ENCODE measurements at regions not wholly inside any gene's neighbourhood (a gene's known extent, or its start where the extent isn't known, plus 50 kb on each side); places are given as distances from the start of the nearest gene placed in this dataset.
A peak's percentile ranks its signal among the peaks of the same experiment; 100 is the strongest.
"Not testable (repeated sequence)": the region's sequence is repeated elsewhere in the genome, so short reads cannot be mapped to it uniquely, and the experiment has no call there.

DNA sequence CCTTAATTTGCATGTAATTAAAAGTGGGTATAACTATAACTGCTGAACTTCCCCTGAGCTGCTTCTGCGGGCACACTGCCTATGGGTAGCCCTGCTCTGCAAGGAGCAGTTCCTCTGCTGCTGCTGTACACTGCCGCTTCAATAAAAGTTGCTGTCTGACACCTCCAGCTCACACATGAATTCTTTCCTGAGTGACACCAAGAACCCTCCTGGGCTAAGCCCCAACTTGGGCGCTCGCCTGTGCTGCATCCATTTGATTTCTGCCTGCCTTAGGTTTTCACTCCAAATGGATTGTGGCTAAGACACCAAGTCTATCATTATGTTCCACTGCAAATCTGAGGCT, 215.7 kb downstream of the ANAPC1 start:
- DNase-seq (ENCODE audit: low spot score) = no peak

DNA sequence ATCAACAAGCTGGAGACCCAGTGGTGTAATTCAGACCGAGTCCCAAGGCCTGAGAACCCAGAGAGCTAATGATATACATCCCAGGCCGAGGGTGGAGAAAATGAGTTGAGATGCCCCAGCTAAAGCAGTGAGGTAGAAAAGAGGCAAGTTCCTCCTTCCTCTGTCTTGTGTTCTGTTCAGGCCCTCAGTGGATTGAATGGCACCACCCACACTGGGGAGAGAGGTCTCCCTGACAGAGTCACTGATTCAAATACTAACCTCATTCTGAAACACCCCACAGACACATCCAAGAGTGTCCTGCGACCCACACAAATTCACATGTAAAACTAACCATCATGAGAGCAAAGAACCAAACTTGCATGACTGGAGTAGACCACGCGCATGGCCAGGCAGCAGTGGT, 215.3 kb downstream of the ANAPC1 start:
- DNase-seq (ENCODE audit: low spot score) = no peak

DNA sequence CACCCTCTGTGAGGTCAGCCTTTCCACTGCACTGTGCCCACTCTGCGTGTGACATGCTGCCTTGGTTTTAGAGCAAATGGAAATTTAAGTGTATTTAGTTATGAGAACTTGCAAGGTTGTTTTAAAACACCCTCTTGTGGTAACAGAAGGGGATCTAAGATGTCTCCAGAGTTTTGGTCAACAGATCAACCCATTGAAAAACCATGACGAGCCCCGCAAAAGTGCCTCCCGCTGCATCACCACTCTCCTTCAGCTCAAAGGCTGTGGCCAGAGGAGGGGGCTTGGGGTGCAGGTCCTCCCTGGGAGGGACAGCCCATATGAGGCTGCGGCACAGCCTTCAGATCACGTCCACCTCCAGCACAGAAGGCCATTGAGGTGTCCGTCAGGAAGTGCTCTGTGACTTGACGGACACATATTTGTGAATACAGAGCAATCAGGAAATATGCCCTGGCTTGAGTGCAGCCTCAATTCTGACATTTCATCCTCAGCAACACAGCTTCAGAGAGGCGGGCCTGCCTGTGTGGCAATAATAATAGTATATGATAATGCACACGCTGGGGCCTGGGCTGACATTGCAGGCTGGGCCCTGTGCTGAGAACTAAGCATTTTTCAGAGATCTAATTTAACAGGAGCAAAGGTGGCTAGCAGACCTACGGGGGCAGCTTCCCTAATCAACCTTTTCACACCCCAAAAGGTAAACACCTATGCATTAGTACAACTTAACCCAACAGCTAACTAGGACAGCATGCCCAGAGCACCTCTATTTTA, 213.9 kb downstream of the ANAPC1 start:
- DNase-seq (ENCODE audit: low spot score) = no peak

DNA sequence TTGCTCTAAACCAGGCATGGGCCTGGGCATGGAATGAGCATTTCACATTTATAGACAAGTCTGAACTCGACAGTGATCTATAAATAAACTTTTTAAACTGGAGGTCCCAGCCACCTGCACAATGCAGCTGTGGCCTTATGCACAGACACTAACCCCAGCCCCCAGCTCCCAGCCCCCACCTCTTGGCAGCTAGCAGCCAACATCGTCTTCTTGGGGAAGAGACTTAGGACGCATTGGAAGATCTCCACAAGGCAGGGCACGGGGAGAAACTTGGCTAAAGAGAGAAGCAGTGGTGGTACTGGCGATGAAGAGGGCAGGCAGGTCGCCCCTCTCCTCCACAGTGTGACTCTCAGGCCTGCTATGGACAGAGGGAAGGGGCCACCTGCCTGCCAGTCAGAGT, 213.2 kb downstream of the ANAPC1 start:
- no peak for DNase-seq (ENCODE audit: low spot score)

DNA sequence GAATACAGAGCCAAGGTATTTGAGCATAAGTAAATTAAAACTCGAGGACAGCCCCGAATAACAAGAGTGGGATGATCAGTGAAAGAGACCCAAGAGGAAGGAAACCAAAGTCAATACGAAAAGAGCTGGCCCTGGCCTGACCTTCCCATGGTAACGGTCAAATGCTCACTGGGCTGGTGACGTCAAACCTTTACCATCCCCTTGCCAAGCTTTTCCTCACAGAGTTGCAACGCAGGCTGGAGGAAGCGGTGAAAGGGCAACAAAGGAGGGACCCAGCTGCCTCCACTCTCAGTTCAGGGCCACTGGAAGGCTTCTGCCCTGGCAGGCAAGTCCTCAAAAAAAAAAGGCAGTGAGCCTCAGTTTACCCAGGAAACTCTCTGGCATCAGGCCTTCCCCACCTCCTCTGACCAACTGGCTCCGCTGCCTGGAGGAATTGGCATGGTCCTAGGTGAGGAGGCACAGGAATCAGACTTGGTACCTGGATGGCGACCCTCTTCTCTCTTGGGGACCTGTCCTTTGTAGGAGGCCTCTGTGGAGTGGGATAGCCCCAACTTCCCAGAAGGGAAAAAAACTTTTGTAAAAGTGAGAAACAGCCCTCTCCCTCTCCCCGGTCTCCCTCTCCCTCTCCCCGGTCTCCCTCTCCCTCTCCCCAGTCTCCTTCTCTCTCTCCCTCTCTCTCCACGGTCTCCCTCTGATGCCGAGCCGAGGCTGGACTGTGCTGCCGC, 212.4 kb downstream of the ANAPC1 start:
- DNase-seq (ENCODE audit: low spot score) = no peak

DNA sequence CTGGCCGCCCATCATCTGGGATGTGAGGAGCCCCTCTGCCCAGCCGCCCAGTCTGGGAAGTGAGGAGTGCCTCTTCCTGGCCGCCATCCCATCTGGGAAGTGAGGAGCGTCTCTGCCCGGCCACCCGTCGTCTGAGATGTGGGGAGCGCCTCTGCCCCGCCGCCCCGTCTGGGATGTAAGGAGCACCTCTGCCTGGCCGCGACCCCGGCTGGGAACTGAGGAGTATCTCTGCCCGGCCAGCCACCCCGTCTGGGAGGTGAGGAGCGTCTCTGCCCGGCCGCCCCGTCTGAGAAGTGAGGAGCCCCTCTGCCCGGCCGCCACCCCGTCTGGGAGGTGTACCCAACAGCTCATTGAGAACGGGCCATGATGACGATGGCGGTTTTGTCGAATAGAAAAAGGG, 211.4 kb downstream of the ANAPC1 start:
- DNase-seq (ENCODE audit: low spot score) = not testable (repeated sequence)

DNA sequence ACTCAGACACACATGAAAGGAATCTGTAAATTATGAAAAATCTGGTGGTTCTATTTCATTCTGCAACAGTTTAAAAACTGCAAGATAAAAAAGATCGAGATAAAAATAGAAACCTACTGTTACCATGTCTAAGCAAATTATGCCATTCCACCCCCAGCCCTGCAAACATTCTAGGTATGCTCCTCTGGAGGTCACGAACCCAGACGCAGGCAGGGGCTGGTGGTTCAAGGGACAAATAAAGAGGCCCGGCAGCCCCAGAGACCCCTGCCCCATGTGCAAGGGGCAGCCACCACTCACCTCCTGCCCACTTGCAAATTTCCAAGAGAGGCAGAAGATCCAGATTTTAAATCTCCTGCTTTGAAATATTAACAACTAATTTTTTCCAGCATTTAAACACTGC, 210.5 kb downstream of the ANAPC1 start:
- DNase-seq (ENCODE audit: low spot score) = no peak

DNA sequence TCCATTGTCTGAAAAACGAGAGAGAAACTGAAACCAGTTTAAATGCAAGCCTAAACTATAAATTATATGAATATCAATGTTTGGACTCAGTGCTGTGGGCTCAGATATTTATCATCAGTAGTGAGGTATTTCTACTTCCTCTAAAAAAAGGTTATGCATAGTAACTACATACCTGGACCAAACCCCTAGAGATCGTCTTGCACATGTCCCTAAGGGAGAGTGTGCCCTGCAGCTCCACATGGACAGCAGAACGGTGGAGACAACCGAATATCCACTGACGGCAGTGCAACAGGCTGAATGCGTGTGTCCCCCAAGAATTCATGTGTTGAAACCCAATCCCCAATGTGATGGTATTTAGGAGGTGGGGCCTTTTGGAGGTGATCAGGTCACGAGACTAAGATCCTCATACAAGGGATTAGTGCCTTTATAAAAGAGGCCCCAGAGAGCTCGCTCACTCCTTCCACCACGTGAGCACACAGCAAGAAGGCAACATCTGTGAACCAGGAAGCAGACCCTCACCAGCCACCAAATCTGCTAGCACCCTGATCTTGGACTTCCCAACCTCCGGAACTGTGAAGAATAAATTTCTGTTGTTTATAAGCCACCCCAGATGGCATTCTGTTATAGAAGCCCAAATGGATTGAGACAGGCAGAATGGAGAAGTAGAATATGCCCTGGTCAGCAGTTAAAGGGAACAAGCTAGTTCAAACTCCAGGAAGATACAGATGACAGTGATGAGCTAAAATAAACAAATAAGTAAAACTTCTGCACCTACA, 208.4 kb downstream of the ANAPC1 start:
- no peak for DNase-seq (ENCODE audit: low spot score)

DNA sequence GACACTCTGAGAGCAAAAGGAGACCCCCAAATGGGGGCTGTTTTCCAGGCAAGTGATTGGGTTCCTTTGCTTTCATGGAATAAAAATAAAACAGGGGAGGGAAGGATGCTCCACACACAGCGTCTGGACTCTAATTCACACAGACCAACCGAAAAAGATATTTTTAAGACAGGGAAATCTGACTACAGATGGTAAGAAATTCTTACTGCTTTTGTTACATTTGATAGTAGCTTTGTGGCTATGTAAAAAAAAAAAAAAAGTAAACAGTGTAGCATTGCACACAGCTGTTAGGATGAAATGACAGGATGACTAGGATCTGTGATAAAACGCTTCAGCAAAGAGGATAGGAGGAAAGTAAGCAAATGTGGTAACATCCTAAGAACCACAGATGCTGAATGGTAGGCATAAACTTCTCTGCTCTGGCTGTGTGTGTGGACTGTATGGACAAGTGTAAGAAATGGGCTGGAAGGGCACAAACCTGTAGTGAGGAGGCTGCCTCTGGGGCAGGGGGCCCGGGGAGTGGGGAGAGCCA, 207.6 kb downstream of the ANAPC1 start:
- no peak for DNase-seq (ENCODE audit: low spot score)

DNA sequence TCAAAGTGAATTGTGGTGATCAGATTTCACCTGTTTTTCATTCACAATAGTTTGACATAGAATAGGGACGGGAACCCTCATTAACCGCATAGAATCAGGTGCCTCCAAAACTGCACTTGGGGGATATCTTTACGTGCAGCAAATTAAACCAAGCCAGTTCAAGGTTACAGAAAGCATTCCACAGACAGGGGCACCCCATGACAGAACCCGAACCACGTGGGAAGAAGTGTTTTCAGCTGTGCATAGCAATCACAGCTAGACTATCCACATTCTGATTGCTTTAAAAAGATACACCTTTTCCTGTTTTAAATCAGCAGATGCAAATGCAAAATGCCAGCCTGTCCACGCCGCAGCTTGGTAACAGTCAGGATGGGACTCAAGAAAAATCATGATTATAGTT, 205.8 kb downstream of the ANAPC1 start:
- no peak for DNase-seq (ENCODE audit: low spot score)

DNA sequence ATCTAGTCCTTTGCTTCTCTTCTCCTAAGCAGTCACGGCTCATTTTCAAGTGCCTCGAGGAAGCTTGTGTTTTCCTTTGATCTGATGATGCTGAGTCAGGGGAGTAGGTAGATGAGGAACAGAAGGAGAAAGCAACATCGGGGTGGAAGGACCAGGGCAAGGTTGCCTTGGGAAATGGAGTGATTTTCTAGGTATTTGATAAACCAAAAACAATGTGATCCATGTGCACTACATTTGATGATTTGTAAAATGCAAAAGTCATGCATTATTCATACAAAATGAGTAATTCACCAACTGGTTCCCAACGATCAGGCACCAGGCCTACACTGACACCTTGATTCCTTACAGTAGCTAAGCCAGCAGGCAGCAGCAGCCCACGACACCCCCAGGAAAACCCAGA, 205.3 kb downstream of the ANAPC1 start:
- no peak for DNase-seq (ENCODE audit: low spot score)

DNA sequence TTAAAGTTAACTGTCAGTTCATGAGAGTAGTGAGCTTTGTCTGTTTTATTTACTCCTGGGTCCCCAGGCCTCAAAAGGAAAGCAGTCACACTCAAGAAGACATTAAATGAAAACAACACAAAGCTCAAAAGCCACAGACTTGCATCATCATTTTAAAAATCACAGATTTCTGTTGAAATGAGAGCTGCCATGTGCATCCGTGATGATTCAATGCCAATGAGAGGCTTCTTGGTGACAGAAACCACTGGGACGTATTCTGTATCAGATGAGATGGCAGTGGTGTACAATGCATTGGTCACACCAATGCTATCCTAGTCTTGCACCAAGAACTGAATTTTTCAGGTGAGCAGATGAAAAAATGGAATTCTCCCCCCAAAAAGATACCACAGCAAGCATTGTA, 204.8 kb downstream of the ANAPC1 start:
- DNase-seq (ENCODE audit: low spot score) = no peak

DNA sequence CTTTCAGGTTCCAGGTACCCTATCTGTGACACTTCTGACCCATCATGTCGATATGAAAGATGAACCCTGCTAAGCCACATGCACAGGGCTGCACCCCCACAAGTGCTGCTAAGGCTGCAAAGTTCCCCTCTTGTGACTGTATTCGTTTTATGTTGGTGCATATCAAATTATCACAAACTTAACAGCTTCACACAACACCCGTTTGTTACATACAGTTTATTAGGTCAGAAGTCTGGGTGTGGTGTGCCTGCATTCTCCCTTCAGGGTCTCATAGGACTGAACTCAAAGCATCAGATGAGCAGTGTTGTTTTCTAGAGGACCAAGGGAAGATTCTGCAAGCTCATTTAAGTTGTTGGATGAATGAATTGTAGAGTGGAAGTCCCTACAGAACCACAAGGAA, 199.4 kb downstream of the ANAPC1 start:
- no peak for DNase-seq (ENCODE audit: low spot score)

DNA sequence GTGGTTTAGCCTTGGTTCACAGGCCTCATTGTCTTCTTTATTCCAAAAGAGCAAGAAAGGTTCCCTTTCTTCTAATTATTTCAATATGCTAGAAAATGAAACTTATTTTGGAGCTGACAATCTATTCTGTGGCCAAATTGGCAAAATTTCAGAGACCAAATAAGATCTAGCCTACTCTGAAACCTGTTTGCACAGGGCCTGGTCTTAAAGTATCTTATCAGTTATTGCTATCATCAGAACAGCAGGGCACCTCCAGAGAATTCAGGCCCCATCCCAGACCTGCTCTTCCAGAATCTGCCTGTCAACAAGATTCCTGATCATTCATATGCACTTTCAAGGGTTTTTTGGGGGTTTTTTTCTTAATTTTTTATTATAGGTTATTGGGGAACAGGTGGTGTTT, 198.7 kb downstream of the ANAPC1 start:
- DNase-seq (ENCODE audit: low spot score) = no peak

DNA sequence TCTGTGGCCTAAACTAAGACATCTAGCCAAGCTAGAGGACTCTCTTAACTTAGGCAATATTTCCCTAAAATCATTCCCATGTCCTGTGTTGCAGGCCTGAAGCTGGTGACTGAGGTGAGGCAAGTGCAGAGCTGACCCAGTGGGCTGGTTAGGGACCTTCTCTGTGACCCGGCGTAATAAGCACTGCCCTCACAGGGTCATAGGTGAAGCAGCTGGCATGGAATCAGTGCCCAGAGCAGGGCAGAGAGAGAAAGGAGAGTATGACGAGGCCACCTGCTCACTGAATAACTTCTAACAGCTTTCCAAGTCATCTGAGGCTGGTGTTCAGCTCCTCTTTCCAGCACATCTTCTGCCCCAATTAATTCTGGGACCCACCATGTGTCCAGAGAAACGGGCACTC, 197.0 kb downstream of the ANAPC1 start:
- no peak for DNase-seq (ENCODE audit: low spot score)

DNA sequence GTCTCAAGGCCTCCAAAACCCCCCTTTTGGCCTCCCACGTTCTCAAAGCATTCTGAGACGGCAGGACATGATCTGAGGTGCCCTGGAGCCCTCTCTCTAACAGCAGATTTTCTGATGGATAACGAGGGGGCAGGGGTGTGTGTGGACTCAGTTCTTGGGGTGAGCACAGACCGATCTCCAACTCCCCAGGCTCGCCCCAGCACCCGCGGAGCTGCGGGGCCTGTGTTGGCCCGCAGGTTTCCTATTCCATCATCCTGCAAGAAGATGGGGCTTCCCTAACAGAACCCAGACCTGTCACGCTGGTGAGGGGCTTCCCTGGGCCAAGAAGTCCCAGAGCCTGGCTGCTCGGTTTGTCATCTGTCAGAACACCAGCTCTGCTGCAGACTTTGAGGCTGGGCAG, 196.1 kb downstream of the ANAPC1 start:
- DNase-seq (ENCODE audit: low spot score) = no peak

DNA sequence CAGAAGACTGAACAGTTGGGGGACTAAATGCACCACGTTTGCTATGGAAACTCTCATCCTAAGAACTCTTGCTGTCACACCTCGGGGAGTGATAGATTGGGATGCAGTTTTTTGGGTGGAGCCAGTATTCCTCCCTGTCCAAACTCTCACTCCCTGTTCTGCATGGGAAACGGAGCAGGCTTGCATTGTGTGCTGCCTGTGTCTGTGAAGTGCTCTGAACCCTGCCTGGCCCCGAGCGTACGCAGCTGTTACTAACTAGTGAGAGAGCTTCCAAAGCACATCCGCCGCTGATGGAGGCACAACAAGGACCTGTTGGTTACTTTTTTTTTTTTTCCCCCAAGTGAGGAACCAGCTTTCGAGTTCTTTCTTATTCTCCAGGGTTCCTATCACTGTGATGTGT, 195.5 kb downstream of the ANAPC1 start:
- no peak for DNase-seq (ENCODE audit: low spot score)

DNA sequence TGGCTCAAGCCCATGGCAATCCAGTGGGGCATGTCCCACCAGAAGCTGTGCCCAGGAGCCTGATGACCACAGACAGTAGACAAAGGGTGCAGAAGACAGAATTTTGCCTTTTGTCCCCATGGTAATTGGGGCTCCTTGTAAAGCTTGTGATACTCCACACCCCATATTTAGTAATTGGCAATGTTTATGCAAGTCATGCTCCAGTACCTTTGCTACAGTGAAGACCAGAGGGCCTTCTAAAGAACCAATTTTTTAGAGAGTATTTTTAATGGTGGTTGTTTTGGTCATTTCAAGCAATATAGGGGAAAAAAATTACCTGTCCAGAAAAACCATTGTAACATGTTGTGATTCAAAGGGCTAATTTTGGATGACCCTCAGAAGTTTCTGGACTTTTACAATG, 194.8 kb downstream of the ANAPC1 start:
- DNase-seq (ENCODE audit: low spot score) = no peak

DNA sequence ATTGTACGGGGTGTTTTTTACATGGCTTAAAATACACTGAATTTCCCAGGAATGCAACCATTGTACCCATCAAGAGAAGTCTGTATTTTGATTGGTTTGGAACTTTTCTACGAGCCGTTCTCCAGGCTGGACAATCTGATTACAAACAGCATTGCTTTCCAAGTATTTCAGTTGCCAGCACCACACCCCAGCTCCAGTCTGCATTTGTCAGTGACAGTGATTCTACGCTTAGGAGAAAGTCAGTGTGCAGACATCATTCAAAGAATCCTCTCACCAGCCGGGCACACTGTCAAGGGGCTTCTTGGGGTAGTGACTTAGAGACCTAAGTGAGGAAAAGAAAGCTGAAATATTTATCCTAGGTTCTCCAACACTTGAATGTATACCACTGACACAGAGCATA, 194.1 kb downstream of the ANAPC1 start:
- no peak for DNase-seq (ENCODE audit: low spot score)

DNA sequence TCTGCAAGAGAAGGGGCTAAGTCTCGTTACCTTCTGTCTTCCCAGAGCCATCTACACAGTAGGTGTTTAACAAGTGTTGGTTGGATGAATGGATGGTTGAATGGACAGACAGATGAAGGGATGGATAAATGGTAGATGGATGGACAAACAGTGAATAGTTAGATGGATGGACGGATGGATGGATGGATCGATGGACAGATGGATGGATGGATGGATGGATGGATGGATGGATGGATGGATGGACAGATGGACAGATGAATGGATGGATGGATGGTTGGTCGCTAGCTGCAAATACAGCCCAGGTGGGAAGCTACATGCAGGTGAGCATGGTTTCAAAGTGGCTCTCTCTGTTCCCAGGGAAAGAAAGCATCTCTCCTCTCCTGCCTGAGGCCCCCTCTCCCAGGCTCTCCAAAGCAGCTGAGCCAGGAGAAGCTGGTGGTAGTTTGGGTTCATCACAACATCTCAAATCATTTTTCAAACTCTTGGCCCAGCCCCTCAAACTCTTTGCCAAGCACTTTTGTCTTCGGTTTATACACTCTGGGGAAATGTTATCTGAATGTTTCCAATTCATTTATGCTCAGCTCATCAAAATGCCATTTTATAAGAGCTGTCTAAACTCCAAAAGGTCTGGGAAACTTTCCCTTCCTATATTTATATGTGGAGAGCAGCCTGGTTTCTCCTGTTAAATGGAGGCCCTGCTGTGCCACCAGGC, 192.7 kb downstream of the ANAPC1 start:
- no peak for DNase-seq (ENCODE audit: low spot score)

DNA sequence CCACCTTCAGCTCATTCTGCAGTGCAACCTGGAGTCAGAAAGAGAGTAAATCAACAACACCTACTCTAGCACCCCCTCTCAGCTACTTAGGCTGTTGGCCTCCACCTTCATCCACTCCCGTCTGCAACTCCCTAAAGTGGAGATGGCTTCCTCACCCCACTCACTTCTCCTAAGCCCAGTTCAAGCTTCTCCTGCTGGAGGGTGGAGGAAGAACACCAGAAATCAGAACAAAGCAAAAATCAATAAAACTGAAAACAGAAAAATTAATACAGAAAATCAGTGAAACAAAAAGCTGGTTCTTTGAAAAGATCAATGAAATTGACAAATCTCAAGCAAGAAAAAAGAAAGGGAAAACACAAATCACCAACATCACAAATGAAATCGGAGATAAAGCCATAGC, 191.7 kb downstream of the ANAPC1 start:
- peak; percentile 40 for DNase-seq (ENCODE audit: low spot score)

DNA sequence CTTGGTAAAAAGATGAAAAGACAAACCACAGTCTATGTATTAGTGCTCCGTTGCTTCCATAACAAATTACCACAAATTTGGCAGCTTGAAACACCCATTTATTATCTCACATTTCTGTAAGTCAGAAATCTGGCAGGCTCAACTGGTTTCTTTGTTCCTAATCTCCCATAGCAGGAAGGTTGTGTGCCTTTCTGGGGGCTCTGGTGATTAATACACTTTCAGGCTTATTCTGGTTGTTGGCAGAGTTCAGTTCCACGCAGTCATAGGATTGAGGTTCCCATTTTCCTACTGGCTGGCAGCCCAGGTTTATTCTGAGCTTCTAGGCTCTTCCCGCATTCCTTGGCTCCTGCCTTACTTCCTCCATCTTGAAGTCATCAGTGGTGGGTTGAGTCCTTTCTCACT, 189.3 kb downstream of the ANAPC1 start:
- no peak for DNase-seq (ENCODE audit: low spot score)
